ENCODE measurements at regions not wholly inside any gene's neighbourhood (a gene's known extent, or its start where the extent isn't known, plus 50 kb on each side); places are given as distances from the start of the nearest gene placed in this dataset.

DNA sequence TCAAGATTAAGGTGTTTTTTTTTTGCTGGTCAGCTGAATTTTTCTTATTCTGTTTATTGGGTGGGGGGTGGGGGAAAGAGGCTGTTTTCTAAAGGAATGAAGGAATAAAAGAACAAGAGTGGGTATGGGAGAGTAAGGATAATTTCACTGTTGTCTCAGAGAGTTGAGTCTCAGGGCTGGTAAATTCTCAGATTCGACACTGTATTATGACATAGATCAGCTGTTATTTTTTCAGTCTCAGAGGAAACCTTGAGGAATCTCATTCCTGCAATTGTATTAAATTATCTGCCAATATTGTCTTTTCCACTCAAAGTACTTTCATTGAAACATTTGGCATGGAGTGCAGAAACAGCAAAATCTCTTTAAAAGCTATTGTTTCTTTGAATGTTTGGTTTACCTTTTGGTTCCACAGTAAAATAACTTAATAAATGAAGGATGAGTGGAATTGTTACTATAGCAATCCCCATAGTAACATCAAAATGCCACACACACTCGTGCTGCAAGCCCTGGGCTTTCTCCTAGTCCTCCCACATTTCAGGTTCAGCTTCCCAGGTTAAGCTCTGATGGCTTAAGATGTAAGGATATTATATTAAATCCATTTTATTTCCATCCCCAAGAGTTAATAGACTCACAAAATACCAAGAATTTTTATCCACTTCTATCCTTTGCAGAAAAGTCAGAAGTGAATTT, 478.7 kb upstream of the TCF4 start:
- DNase-seq, result no peak

DNA sequence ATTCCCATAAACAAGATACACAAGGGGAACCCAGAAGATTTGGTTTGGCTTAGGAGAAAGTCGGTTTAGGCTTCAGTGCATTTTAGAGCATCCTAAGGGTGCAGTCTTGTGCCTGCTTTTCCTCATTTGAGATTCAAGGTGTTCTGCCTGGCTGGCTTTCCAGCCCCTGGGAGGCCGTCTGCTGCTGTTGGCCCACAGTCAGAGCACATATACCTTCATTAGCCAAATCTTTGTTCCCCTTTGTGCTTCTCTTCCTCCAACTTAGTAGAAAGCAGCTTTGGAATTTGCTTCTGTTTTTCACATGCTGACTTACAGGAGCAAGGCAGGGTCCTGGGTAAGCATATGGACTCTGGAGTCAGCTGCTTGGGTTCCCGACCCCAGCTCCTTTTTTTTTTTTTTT, 477.1 kb upstream of the TCF4 start:
- no peak for DNase-seq

DNA sequence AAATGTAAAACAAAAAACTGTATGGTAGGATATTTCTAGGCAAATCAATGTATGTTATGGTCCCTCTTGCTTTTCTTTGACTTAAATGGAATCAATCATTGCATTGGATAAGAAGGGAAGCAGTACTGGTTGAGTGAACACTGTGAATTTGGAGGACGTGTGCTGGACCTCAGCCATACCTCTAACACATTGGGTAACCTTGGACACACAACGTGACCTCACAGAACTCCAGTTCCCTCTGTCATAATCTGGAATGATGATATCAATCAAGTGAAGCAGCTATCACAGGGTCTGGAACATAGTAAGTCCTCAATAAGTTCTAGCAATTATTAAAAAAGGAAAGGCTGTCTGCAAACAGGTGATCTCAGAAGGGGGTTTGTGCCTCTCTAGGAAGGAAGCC, 474.9 kb upstream of the TCF4 start:
- DNase-seq, result no peak

DNA sequence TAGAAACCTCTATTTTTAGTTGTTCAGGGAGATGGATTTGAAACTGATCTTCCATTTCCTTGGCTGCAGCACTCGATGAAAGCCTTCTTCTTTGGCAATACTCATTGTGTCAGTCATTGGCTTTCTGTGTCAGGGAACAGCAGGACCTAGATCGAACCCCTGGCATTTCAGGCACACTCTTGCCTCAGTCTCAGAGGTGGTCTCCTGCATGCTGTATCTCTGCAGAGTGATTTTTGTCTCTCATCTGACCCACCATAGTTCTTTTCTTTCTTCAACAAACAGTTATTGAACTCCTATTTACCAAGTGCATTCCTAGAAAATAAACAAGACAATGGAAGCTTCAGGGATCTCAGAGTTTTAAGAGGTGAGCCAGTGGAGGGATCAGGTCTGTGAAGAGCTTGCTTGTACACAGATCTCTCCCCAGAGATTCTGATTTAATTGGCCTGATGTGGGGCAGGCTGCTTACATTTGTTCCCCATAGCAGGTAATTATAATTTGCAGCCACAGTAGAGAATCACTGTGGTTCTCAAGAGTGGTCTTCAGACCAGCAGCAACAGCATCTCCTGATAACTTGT, 473.1 kb upstream of the TCF4 start:
- no peak for DNase-seq

DNA sequence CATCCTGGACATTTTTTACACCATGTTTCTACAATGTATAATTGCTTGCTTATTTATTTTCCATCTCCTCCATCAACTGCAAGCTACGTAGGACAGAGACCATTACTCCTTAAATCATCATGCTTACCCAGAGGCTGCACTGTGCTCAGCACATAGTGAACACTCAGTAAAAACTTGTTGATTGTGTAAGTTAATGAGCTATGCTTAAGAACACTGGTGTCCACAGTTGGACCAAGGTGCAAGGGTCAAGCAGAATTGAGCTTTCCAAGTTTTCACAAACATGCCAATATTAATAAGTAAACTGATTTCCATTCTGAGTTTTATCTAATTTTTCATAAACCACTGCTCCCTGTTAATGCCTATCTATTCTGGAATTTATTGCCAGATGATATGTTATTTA, 464.2 kb upstream of the TCF4 start:
- no peak for DNase-seq

DNA sequence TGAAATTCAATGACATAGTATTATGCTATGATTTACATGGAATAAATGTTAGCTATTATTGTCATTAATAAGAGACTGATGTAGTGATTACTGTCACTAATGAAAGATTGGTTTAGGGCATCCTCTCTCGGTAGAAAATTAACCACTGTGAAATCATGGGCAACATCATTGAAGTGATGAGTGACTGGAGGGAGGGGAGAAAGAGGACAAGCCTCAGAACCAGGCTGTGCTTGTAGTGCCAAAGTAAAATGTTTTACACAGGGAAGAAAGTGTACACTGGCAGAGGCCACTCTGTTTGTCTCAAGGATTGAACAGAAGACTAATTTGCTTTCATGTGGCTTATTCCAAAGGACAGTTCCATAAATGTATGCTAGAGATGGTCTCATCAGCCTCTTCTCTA, 456.2 kb upstream of the TCF4 start:
- DNase-seq, result no peak

DNA sequence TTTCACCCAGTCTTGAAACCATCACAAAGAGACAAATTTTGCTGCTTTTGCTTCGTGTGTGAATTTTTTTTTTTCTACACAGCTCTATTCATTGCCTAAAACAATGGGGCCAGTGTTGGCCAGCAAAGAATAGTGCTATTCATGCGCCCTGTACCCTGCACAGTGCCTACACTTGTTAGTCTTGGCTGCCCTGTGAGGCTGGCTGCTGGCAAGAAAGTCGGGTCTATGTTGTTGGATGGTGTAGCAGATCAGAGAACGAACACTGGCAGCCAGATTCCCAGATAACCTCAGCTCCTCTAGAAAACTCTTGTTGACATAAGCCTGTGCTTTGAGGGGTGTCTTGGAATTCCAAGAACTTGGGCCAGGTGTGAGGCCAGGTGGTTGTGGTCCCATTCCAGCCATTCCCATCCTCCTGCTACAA, 455.7 kb upstream of the TCF4 start:
- no peak for DNase-seq

DNA sequence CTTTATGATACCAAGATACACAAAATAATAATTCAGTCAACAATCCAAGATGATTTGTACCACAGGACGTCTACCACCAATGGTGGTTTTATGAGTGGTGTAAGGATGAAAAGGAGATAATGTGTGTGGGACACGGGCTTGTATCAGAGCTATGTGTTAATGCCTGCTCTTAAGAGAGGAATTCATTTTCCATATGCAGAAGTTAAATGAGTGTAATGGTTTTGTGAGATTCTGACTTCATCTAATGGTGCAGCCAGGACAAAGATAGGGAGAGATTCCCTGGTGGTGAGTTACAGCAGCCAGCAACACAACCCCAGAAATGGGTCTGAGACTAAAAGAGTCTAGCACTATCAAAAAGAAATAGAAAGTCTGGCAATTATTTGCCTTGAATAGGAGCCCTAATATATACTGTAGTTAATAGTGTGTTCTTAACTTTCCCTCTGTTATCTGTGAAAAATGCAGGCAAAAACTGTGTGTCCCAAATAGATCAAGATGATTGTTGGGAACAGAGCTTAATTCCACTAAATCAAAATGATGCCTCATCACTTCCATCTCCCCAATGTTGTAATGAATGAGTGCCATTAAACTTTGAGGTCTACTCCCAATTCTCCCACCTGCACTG, 455.0 kb upstream of the TCF4 start:
- no peak for DNase-seq

DNA sequence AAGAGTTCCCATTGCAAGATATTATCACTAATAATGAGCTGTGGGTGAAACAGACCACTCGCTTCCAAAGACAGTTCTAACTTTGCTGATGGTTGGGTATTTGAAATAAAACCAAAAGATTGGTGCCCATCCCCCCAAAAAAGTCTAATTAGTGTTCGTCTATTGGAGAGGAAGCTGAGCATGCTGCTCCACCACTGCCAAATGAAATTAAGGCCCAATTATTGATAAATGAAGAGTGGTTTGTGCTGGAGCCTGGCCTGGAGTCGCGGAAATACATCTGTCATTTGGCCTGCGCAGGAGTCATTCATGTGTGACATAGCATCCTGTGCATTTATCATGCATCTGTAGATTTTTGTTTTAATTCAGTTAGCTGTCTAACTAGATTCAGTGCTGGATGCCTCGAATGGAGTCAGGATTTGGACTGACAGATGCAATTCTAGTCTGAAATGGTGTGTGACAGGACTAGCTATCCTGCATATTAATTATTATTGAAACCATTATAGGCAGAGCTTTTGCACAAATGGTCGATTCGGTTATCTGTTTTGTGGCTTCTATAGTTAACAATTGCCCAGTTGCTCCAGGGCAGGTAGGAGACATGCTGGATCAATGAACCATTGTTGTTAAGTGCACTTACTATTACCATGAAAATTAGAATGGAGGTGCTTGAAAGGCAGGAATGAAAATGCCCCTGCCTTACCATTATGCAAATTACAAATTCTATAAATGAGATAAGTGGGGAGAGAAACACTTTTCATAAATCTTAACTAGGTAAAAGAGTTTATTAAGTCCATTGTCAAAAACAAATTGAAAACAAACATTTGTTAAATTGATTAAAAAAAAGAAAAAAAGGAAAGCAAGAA, 450.4 kb upstream of the TCF4 start:
- no peak for DNase-seq

DNA sequence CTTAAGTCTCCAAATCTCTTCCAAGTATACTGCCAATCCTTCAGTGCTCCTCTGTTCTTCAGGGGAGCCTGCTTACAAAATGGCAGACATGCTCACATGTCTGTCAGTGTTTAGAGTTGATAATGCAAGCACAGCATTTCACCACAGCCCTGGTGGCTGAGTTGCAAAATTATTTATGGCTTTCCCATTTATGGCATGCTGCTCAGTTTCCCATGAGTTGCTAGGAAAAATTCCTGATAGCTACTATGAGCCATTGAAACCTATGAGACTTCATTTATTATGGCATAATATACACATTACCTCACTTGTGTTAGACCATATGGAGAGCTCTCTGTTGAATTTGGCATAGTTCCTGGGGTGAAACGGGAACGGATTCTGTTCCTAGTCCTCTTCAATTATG, 448.7 kb upstream of the TCF4 start:
- no peak for DNase-seq

DNA sequence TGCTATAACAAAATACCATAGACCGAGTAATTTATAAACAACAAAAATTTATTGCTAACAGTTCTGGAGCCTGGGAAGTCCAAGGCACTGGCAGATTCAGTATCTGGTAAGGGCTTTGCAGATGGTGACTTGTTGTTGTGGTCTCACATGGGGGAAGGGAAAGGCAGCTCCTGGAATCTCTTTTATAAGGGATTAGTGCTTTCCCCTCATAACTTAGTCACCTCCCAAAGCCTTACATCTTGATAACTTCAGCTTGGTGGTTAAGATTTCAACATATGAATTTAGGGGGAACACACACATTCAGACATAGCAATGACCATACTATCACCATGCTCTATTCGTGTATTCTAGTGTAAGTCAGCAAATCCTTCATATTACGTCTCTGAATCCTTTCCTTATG, 447.6 kb upstream of the TCF4 start:
- no peak for DNase-seq

DNA sequence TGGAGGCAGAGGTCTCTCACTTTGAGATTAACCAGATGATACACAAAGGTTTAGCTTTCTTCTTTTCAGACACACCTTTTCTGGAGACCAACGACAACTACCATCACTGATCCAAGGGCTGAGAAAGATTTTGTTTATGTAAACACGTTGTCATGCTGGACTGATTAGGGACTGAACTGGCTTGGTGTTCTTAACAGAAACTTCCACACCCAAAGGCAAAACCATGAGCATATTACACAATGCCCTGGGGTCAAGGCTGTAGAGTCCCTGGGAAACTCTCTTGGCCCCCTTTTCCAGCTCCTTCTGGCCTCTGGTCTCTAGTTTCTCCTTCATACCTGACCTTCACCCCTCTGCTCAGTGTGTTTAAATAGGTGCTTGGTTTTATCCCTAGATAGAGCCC, 447.0 kb upstream of the TCF4 start:
- DNase-seq, result no peak

DNA sequence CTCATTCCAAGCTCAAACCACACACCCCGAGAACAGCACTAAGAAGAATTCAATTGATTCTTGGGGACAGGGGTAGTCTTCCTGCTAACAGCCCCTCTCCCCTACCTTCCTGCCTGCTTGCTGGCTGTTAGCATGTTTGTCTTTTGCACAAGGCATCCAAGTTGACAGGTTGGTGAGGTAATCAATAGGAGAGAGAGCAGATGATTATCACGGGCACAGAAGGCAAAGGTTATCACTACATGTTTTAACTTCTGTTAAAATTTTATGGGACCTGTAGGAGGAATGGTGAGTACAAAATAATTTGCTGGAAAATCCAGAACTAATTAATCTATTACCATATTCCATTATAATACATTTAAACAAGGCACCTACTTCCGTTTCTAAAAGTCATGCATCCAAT, 442.1 kb upstream of the TCF4 start:
- DNase-seq, result no peak

DNA sequence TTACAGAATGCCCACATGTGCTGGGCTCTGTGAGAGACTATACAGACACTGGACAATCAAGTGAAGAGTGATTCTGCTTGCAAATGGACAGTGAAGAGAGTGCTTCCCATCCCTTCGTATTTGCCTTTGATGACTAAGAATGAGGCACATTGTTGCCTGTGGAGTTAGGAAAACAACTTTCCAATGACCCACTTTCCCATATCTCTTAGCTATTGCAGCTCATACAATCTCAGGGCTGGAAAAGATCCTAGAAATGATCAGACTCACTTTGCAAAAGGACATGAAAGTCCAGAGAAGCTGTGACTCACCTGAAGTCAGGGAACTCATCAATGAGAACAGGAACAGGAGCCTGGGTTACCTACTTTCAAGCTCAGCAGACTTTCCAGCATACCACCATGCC, 440.5 kb upstream of the TCF4 start:
- DNase-seq, result no peak

DNA sequence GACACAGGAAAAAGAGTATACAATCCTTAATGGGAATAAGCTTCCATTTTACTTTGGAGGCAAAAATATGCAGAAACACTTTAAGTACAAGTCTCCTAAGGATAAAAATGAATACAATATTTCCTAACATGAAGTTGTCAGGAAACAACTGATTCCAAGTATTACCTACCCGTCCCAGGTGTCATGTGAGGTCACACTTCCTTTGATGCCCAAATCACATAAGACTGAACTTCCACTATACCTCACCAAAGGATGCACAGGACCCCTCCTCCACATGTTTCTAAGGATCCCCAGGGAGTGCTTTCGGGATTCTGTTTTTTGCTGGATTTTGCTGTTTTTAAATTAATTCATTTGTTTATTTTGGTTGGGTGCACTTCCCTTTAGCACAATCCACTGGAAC, 438.5 kb upstream of the TCF4 start:
- no peak for DNase-seq

DNA sequence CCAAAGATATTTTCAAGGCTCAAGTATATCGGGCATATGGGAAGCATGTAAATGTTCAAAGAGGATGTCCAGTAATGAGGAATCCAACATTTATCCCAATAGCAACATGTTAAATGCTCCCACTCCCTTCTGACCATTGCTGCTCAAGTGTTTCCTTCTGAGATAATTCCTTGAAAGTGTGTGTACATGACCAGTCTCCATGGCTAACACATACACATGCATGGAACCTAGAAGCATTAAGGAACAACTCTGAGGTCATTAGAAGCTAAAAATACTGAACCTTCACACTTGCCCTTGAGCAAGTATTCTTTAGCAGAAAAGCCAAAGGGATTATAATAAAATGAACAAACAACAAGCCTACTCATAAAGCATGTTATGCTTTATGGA, 433.8 kb upstream of the TCF4 start:
- no peak for DNase-seq

DNA sequence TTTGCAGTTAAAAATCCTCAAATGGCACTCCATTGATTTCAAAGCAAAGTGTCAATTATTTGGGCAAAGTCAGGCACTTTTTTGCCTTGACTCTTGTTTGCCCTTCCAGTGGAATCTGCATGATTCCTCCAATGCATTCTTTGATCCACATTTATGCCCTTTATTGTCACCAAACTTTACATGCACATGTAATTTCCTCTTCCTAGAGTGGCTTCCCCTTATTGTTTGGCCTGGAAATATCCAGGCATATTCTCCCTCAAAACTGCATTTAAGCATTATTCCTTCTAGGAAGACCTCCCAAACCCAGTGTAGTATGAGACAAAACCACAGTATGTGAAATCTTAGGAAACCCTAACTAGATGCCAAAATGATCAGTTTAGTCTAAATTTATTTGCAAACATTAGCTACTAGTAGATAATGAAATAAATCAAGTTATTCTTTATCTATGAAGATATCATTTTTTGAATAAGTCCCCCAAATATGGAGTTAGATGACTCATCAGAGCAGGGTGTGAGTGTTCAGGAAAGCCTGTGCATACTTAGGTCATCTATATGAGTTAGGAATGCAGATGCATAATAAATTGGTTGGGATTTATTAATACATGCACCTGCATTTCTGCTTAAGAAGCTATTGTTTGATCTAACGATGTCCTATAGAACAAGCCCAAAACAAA, 433.3 kb upstream of the TCF4 start:
- no peak for DNase-seq

DNA sequence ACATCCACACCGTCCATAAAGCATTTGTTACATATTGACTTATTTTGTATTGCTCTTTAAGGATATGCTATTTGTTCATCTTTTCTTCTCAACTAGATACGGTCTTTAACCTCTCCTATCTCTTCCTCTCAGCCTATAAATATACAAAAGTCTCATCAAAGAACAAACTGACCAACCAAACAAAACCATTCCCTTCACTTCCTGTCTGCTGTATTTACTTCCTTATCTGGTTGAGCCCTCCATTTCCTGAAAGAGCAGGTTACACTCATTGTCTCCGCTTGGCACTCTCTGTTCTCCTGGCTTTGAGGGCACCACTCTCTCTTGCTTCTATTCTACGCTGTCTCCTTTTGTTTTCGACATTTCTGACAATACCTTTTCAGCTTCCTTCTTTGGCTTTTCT, 431.9 kb upstream of the TCF4 start:
- no peak for DNase-seq

DNA sequence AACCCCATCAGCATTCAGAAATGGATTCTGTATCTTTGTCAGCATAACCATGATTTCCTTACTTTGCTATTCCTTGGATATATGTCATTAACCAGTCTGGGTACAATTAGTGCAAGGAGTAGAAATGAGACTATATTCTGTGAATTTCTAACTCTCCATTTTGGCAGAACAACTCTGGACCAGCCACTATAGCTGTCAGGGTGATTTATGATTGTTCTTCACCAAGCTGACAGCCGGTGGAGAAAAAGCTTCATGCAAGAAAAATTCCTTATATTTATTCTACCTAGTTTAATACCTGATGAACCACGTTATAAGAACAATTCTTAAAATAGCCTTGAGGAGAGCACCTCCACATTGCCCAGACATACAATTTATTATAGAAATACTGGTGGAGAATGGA, 431.2 kb upstream of the TCF4 start:
- no peak for DNase-seq

DNA sequence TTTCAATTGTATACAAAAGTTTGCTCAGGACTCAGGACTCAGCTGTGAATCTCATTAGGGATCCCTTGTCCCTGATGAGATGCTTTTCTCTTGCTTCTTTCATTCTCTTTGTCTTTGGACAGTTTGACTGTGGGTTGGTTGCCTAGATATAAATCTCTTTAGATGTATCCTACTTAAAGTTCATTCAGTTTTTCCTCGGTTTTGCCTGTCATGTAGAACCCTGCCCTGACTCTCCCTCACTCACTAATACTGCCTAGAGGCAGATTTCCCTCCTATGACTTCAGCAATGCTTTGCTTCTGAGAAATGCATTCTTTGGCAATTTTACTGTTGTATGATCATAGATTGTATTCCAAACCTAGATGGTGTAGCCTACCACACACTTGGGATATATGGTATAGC, 421.4 kb upstream of the TCF4 start:
- DNase-seq, result no peak

DNA sequence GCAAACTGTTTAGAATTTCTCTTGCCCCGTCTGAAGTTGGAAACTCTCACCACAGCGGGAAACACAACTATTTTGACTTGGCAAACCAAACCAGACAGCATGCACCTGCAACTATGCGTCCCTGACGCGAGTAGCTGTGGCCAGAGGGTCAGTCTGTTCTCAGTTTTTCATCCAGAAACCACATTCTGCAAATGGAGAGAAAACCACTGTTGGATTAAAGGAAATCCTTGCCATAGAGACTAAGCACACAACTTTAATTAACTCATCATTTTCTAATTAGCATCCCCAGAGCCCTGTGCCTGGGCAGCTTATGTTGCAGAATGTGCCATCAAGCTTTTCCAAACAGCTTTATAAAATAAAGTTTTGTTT, 415.7 kb upstream of the TCF4 start:
- DNase-seq, result no peak

DNA sequence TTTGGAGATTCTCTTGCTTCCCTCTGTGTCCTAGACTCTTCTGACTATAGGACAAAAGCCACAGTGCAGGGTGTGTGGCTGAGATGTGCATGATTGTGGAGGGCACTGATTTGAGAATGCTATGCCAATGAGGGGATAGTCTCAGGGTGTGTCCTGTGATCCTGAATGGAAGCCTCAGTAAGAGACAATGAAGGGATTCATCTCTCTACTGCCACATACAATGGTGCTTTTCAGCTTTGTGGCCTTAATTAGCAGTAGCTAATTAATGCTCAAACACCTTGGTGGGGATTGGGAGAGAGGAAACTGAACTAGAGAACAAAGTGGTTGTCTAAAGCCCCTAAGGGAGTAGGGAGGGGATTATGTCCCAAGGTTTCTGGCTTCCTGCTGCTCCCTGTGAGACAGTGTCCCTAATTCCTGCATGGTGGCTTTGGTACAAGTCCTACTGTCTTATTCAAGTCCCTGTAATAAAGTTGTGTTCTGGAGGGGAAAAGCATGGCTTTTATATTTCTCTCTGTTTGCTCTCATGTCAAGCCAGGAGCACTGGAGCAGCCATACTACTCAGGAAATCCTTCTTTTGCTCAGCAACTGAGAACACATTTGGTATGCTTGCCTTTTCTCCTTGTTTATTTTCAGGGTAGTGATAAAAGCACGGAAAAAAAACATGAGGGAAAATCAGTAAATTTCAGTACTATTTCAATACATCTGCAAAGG, 415.2 kb upstream of the TCF4 start:
- no peak for DNase-seq

DNA sequence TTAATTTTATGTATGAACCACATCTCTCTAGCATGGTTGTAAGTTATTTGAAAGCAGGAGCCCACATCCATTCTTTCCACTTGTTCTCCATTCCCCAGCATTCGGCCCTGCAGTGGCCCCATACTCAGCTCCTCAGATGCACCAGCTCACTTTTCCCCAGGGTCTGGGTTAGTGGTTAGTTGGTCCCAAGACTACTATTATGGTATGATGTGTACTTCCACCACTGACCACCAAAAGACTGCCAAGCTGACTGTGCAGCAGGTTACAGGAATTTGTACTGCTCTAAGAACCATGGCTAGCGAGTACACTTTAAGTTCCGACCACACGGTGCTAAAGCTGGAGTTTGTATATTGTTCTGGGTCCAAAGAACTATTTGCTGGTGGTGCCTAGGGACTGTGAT, 413.6 kb upstream of the TCF4 start:
- no peak for DNase-seq

All from NCI-H2107 (cell line).